KG1 (cell line): ENCODE measurements at regions not wholly inside any gene's neighbourhood (a gene's known extent, or its start where the extent isn't known, plus 50 kb on each side); places are given as distances from the start of the nearest gene placed in this dataset.
"Not testable (repeated sequence)": the region's sequence is repeated elsewhere in the genome, so short reads cannot be mapped to it uniquely, and the experiment has no call there.

Experiments used
- DNase-seq: peaks from one replicate; lab custom pipeline; 2025; lab: John Stamatoyannopoulos, UW

GRCh38 chr5:118552146-118552545, 436.2 kb downstream of the DTWD2 start:
- DNase-seq: no peak

GRCh38 chr5:118551716-118552115, 436.6 kb downstream of the DTWD2 start:
- no peak for DNase-seq

GRCh38 chr5:118551031-118551430, 437.3 kb downstream of the DTWD2 start:
- DNase-seq: no peak

- no peak for DNase-seq
Measured at GRCh38 chr5:118548761-118549720, 439.3 kb downstream of the DTWD2 start.

GRCh38 chr5:118545470-118545869, 442.9 kb downstream of the DTWD2 start:
- DNase-seq: no peak

- DNase-seq: no peak
Measured at GRCh38 chr5:118544887-118545449, 443.4 kb downstream of the DTWD2 start.

- DNase-seq: no peak
Measured at GRCh38 chr5:118533923-118534322, 454.4 kb downstream of the DTWD2 start.

- no peak for DNase-seq
Measured at GRCh38 chr5:118533156-118533555, 455.2 kb downstream of the DTWD2 start.

- no peak for DNase-seq
Measured at GRCh38 chr5:118531276-118531675, 457.1 kb downstream of the DTWD2 start.

- DNase-seq: no peak
Measured at GRCh38 chr5:118529361-118530144, 458.8 kb downstream of the DTWD2 start.

GRCh38 chr5:118522626-118523025, 465.7 kb downstream of the DTWD2 start:
- no peak for DNase-seq

GRCh38 chr5:118520771-118521415, 467.5 kb downstream of the DTWD2 start:
- no peak for DNase-seq

- no peak for DNase-seq
Measured at GRCh38 chr5:118519466-118519865, 468.9 kb downstream of the DTWD2 start.

- no peak for DNase-seq
Measured at GRCh38 chr5:118518720-118519119, 469.6 kb downstream of the DTWD2 start.

- DNase-seq: no peak
Measured at GRCh38 chr5:118511846-118512245, 476.5 kb downstream of the DTWD2 start.

- no peak for DNase-seq
Measured at GRCh38 chr5:118506217-118506852, 482.0 kb downstream of the DTWD2 start.

- DNase-seq: not testable (repeated sequence)
Measured at GRCh38 chr5:118502232-118502631, 486.1 kb downstream of the DTWD2 start.

GRCh38 chr5:118491351-118491750, 497.0 kb downstream of the DTWD2 start:
- DNase-seq: no peak

- DNase-seq: no peak
Measured at GRCh38 chr5:118486647-118487225, 501.6 kb downstream of the DTWD2 start.

- no peak for DNase-seq
Measured at GRCh38 chr5:118479285-118479684, 509.1 kb downstream of the DTWD2 start.

- DNase-seq: no peak
Measured at GRCh38 chr5:118478852-118479251, 509.5 kb downstream of the DTWD2 start.
